ENCODE measurements at regions not wholly inside any gene's neighbourhood (a gene's known extent, or its start where the extent isn't known, plus 50 kb on each side); places are given as distances from the start of the nearest gene placed in this dataset.

GRCh38 chr11:70625582-70626518 is 227.5 kb downstream of the CTTN start:
- DNase-seq (ENCODE audit: low spot score), result peak; percentile 63

- DNase-seq (ENCODE audit: low spot score), result no peak
Observed at GRCh38 chr11:70627219-70627618, 228.9 kb downstream of the CTTN start.

GRCh38 chr11:70628176-70628854 is 230.0 kb downstream of the CTTN start:
- DNase-seq (ENCODE audit: low spot score), result no peak

GRCh38 chr11:70628855-70629844 is 230.8 kb downstream of the CTTN start:
- DNase-seq (ENCODE audit: low spot score), result no peak

GRCh38 chr11:70630068-70630467 is 231.7 kb downstream of the CTTN start:
- DNase-seq (ENCODE audit: low spot score), result no peak

DNA sequence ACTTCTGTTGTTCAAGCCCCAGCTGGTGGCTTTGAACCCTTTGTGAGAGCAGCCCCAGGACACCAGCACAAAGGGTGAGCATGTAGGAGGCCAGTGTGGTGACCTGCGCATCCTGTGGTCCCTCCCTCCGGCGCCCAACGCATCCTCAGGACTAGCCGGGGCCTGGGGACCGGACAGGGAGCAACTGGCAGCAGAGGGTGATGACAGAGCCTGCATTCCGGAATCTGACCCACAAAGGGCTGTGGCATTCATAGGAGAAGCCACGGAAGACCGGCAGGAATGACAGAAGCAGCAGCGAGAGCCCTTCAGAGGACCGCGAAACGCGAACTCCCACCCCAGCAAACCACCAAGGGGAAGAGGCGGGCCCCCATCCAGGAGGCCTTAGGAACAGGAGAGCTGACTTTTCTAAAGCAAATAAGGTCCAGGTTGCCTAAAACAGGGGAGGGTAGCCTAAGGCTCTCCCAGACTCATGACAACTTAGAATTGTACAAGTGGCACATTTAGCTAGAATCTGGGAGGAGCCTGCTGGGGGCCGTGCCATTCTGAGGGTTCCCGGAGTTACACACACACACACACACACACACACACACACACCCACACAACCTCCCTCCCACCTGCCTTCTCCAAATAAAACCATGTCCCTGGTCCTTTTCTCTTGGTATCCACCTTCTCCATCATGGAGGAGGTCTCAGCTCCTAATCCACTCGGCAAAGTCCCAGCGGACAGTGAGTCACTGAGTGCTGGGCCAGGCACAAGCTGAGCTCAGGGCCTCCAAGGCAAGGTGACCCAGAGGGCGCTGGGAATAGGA is 232.7 kb downstream of the CTTN start:
- no peak for DNase-seq (ENCODE audit: low spot score)

DNA sequence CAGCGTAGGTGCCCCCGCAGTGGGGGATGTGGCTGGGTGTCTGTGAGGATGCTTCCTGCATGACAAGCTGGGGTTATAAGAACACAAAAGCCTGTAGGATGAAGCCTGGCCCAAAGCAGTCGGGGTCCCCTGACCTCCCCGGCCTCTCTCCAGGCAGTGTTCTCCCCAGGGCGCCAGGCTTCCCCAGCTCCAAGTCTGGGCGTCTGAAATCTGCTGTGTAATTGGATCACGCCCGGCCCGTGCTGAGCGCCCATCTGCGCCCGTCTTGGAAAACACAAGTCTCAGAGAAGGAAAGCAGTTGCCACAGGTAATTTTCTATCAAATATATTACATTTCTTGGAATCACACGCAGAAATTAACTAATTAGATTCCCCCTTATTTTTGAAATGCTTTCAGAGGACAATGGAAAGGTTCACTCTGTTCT is 233.3 kb downstream of the CTTN start:
- no peak for DNase-seq (ENCODE audit: low spot score)

GRCh38 chr11:70633610-70634009 is 235.3 kb downstream of the CTTN start:
- no peak for DNase-seq (ENCODE audit: low spot score)

GRCh38 chr11:70636659-70637058 is 238.3 kb downstream of the CTTN start:
- no peak for DNase-seq (ENCODE audit: low spot score)

GRCh38 chr11:70637186-70637800 is 239.0 kb downstream of the CTTN start:
- no peak for DNase-seq (ENCODE audit: low spot score)

- no peak for DNase-seq (ENCODE audit: low spot score)
Observed at GRCh38 chr11:70637949-70638583, 239.7 kb downstream of the CTTN start.

DNA sequence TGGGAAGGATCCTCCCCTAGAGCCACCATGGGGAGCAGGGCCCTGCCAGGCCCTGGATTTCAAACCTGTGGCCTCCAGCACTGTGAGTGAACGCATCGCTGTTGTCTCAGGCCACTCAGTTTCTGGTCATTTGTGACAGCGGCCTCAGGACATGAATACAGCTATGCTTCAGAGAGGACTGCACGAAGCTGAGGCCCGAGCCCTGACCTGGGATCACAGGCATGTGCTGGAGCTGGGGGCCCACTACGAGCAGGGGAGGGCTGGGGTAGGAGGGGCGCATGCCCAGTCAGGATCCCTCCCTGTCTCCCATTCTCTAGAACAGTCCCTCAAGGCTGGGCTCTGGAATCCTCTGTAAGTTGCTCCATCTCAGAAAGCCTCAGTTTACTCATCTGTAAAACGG is 242.1 kb downstream of the CTTN start:
- DNase-seq (ENCODE audit: low spot score), result no peak

DNA sequence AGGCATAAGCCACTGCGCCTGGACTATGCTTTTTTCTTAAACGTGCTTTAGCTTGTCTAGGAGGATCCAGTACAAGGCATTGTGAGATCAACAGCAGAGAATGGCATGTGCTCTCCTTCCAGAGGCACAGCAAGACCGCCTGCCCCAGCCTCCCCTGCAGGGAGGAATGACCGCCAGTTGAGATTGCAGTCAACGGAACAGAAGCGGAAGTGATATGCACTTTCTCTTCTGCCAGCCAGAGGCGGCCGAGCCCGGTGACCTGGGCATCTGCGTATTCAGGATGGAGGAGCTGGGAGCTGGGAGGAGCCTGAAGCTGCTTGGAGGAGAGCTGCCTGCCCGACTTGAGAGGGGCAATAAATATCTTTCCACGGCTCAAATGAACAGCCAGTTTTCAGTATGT is 243.0 kb downstream of the CTTN start:
- DNase-seq (ENCODE audit: low spot score), result peak; percentile 49

GRCh38 chr11:70642266-70642665 is 243.9 kb downstream of the CTTN start:
- DNase-seq (ENCODE audit: low spot score), result no peak

- no peak for DNase-seq (ENCODE audit: low spot score)
Observed at GRCh38 chr11:70643642-70644041, 245.3 kb downstream of the CTTN start.

DNA sequence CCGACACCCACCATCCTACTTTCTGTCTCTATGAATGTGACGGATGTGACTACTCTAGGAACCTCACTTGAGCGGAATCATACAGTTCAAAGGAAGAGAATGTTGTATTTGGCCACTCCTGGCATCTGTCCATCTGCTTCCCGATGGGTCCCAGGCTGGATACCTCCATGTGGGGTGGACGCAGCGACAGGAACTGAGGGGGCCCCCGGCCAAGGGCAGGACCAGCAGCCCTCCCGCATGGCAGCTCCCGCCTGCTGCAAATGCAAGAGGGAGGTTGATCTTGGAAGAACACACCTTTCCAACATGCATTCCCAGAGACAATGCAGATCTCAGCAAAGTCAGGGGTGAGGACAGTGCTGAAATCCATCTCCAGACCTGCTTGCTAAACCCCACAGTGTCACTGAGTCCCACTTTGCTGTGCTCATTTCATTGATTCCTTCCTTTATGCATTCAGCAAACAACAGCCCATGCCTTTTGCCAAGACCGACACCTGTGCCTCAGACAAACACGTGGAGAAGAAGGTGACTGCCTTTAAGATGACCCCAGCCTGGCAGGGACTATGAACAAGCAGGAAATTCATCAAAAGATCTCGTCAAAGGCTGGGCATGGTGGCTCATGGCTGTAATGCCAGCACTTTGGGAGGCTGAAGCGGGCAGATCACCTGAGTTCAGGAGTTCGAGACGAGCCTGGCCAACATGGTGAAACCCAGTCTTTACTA is 246.2 kb downstream of the CTTN start:
- no peak for DNase-seq (ENCODE audit: low spot score)

DNA sequence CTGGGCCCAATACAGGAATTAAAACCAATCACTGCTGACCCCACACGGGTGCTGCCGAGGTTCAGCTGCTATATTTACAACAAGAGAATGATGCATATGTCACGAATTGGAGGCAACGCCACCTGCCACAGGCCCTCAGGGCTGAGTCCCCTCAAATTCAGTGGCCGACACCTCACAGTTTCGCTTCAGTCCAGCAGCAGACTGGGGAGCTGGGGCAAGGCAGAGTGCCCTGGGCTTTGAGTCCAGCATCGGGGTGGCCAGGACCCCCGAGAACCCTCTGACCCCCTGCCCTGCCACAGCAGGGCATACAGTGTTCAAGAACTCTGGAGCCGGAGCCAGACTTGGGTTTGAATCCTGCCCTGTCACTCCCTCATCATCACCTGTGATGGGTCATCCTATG is 247.2 kb downstream of the CTTN start:
- DNase-seq (ENCODE audit: low spot score), result no peak

GRCh38 chr11:70646272-70647049 is 248.1 kb downstream of the CTTN start:
- DNase-seq (ENCODE audit: low spot score), result no peak

All from umbilical cord (tissue), 1 donor.